HEK293 (cell line): ENCODE measurements at regions not wholly inside any gene's neighbourhood (a gene's known extent, or its start where the extent isn't known, plus 50 kb on each side); places are given as distances from the start of the nearest gene placed in this dataset.

Experiments
- CTCF ChIP-seq: fragments of 450-650 bp; formaldehyde crosslinking; IDR thresholded peaks from 2 replicates; pipeline ENCODE4 v1.5.1; 2016; ENCODE audit warnings: missing biosample characterization, missing genetic modification characterization
- KLF10 ChIP-seq: fragments of 450-650 bp; IDR thresholded peaks from 2 replicates; pipeline ENCODE4 v1.5.1; 2018; ENCODE audit warnings: missing biosample characterization, mild to moderate bottlenecking, missing genetic modification characterization
- ZBTB21 ChIP-seq: fragments of 450-650 bp; formaldehyde crosslinking; IDR thresholded peaks from 2 replicates; pipeline ENCODE4 v1.5.1; 2017; ENCODE audit warnings: missing biosample characterization, missing genetic modification characterization
- ZNF146 ChIP-seq: fragments of 450-650 bp; formaldehyde crosslinking; IDR thresholded peaks from 2 replicates; pipeline ENCODE4 v1.5.1; 2016; ENCODE audit warnings: missing biosample characterization, missing genetic modification characterization
- ZNF747 ChIP-seq: fragments of 450-650 bp; formaldehyde crosslinking; IDR thresholded peaks from 2 replicates; pipeline ENCODE4 v1.5.1; 2016; ENCODE audit warnings: missing biosample characterization, missing genetic modification characterization
- ZNF785 ChIP-seq: fragments of 450-650 bp; formaldehyde crosslinking; IDR thresholded peaks from 2 replicates; pipeline ENCODE4 v1.5.1; 2016; ENCODE audit warnings: missing biosample characterization, missing genetic modification characterization
- TF ChIP-seq, protein P1 (sequence below): fragments of 450-650 bp; formaldehyde crosslinking; IDR thresholded peaks from 2 replicates; pipeline ENCODE4 v1.5.1; 2016; ENCODE audit warnings: missing biosample characterization, missing genetic modification characterization, low read depth
- TF ChIP-seq, protein P2 (sequence below): fragments of 450-650 bp; formaldehyde crosslinking; IDR thresholded peaks from 2 replicates; pipeline ENCODE4 v1.5.0; 2017; ENCODE audit warnings: missing biosample characterization, missing genetic modification characterization, borderline replicate concordance
- TF ChIP-seq, protein P3 (sequence below): fragments of 450-650 bp; IDR thresholded peaks from 2 replicates; pipeline ENCODE4 v1.5.1; 2018; ENCODE audit warnings: missing biosample characterization, mild to moderate bottlenecking, missing genetic modification characterization

- TF ChIP-seq CTCF (tag by site-specific recombination) (no peak), ZBTB21 (tag by site-specific recombination) (no peak), ZNF785 (tag by site-specific recombination) (no peak), ZNF146 (tag by site-specific recombination) (no peak), KLF10 (tag by site-specific recombination) (no peak), ZNF747 (tag by site-specific recombination) (no peak)
- TF ChIP-seq, protein P1, sequence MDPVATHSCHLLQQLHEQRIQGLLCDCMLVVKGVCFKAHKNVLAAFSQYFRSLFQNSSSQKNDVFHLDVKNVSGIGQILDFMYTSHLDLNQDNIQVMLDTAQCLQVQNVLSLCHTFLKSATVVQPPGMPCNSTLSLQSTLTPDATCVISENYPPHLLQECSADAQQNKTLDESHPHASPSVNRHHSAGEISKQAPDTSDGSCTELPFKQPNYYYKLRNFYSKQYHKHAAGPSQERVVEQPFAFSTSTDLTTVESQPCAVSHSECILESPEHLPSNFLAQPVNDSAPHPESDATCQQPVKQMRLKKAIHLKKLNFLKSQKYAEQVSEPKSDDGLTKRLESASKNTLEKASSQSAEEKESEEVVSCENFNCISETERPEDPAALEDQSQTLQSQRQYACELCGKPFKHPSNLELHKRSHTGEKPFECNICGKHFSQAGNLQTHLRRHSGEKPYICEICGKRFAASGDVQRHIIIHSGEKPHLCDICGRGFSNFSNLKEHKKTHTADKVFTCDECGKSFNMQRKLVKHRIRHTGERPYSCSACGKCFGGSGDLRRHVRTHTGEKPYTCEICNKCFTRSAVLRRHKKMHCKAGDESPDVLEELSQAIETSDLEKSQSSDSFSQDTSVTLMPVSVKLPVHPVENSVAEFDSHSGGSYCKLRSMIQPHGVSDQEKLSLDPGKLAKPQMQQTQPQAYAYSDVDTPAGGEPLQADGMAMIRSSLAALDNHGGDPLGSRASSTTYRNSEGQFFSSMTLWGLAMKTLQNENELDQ (tag by site-specific recombination) = no peak
- TF ChIP-seq, protein P2, sequence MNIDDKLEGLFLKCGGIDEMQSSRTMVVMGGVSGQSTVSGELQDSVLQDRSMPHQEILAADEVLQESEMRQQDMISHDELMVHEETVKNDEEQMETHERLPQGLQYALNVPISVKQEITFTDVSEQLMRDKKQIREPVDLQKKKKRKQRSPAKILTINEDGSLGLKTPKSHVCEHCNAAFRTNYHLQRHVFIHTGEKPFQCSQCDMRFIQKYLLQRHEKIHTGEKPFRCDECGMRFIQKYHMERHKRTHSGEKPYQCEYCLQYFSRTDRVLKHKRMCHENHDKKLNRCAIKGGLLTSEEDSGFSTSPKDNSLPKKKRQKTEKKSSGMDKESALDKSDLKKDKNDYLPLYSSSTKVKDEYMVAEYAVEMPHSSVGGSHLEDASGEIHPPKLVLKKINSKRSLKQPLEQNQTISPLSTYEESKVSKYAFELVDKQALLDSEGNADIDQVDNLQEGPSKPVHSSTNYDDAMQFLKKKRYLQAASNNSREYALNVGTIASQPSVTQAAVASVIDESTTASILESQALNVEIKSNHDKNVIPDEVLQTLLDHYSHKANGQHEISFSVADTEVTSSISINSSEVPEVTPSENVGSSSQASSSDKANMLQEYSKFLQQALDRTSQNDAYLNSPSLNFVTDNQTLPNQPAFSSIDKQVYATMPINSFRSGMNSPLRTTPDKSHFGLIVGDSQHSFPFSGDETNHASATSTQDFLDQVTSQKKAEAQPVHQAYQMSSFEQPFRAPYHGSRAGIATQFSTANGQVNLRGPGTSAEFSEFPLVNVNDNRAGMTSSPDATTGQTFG = no peak
- TF ChIP-seq, protein P3, sequence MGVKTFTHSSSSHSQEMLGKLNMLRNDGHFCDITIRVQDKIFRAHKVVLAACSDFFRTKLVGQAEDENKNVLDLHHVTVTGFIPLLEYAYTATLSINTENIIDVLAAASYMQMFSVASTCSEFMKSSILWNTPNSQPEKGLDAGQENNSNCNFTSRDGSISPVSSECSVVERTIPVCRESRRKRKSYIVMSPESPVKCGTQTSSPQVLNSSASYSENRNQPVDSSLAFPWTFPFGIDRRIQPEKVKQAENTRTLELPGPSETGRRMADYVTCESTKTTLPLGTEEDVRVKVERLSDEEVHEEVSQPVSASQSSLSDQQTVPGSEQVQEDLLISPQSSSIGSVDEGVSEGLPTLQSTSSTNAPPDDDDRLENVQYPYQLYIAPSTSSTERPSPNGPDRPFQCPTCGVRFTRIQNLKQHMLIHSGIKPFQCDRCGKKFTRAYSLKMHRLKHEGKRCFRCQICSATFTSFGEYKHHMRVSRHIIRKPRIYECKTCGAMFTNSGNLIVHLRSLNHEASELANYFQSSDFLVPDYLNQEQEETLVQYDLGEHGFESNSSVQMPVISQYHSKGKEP = no peak
Measured at GRCh38 chr11:115897707-115898106, 393.5 kb upstream of the CADM1 start.
